CD8-positive, alpha-beta memory T cell (primary cell): ENCODE measurements at regions not wholly inside any gene's neighbourhood (a gene's known extent, or its start where the extent isn't known, plus 50 kb on each side); places are given as distances from the start of the nearest gene placed in this dataset.

Experiments used
- CTCF ChIA-PET: fragments of 350-600 bp; sonication (Branson Sonifier 250); formaldehyde crosslinking; loops from one replicate; lab custom pipeline; 2021; ENCODE audit warnings: antibody characterized with exemption; lab: Charles Lee
- POLR2A ChIA-PET: fragments of 350-600 bp; sonication (Branson Sonifier 250); formaldehyde crosslinking; loops from one replicate; lab custom pipeline; 2021; ENCODE audit warnings: antibody characterized with exemption; lab: Charles Lee
- DNase-seq, 5 donors: peaks; one replicate each; pipeline versions ENCODE4 v3.0.0 to v3.0.0-alpha.2; 2020 to 2022; ENCODE audit warnings: mixed read lengths in 1 of 5
- H3K27ac ChIP-seq: one replicate; pipeline ENCODE4 v1.7.0; 2013; ENCODE audit warnings: low read depth, mild to moderate bottlenecking, low read length, moderate library complexity
- H3K27me3 ChIP-seq: 2 replicates; pipeline ENCODE4 v1.7.0; 2013; ENCODE audit warnings: low read length, mild to moderate bottlenecking; ENCODE audit not compliant: insufficient read depth, poor library complexity, severe bottlenecking
- H3K36me3 ChIP-seq: 2 replicates; pipeline ENCODE4 v1.7.0; 2013; ENCODE audit warnings: mild to moderate bottlenecking, low read length, moderate library complexity; ENCODE audit not compliant: insufficient read depth
- H3K4me1 ChIP-seq: 2 replicates; pipeline ENCODE4 v1.7.0; 2013; ENCODE audit warnings: mild to moderate bottlenecking, low read length, moderate library complexity; ENCODE audit not compliant: insufficient read depth
- H3K4me3 ChIP-seq: 2 replicates; pipeline ENCODE4 v1.7.0; 2013; ENCODE audit warnings: mild to moderate bottlenecking, low read length
- H3K9me3 ChIP-seq: 2 replicates; pipeline ENCODE4 v1.7.0; 2013; ENCODE audit warnings: mild to moderate bottlenecking, low read length
- H3K27ac Mint-ChIP-seq, 8 donors: one replicate each; pipeline ENCODE4 v1.8.0; 2020 to 2021; ENCODE audit warnings: mixed read lengths in 8 of 8, mild to moderate bottlenecking in 6 of 8, inconsistent platforms in 3 of 8, moderate library complexity in 3 of 8
- H3K27me3 Mint-ChIP-seq, 2 donors: one replicate each; pipeline ENCODE4 v1.8.0; 2020 to 2021; ENCODE audit warnings: mixed read lengths in 2 of 2, mild to moderate bottlenecking in 1 of 2, moderate library complexity in 1 of 2
- H3K36me3 Mint-ChIP-seq, 3 donors: one replicate each; pipeline ENCODE4 v1.8.0; 2020 to 2021; ENCODE audit warnings: mixed read lengths in 3 of 3, inconsistent platforms in 1 of 3, mild to moderate bottlenecking in 1 of 3
- H3K4me1 Mint-ChIP-seq, 3 donors: one replicate each; pipeline ENCODE4 v1.8.0; 2020 to 2021; ENCODE audit warnings: mixed read lengths in 3 of 3, inconsistent platforms in 1 of 3, mild to moderate bottlenecking in 1 of 3
- H3K4me3 Mint-ChIP-seq, 7 donors: one replicate each; pipeline ENCODE4 v1.8.0; 2020 to 2021; ENCODE audit warnings: mixed read lengths in 7 of 7, mild to moderate bottlenecking in 6 of 7, moderate library complexity in 4 of 7, inconsistent platforms in 2 of 7
- H3K9me3 Mint-ChIP-seq, 5 donors: one replicate each; pipeline ENCODE4 v1.8.0; 2020 to 2022; ENCODE audit warnings: mixed read lengths in 5 of 5, mild to moderate bottlenecking in 3 of 5, moderate library complexity in 2 of 5, inconsistent platforms in 1 of 5

- Histone ChIP-seq H3K9me3 (no peaks in the 10 kb centered on the region), H3K27ac (no peak overlapping the region), H3K4me3 (no peak overlapping the region), H3K27me3 (no peaks in the 10 kb centered on the region), H3K36me3 (no peaks in the 10 kb centered on the region), H3K4me1 (no peaks in the 10 kb centered on the region)
- no peak for DNase-seq
- H3K27me3 Mint-ChIP-seq: peaks cover 0 to 2% of the 10 kb centered on the region in 2 donors
- no peaks in the 10 kb centered on the region for H3K4me1 Mint-ChIP-seq
- POLR2A ChIA-PET: no interaction called here
- CTCF ChIA-PET: no interaction called here
- peaks cover 1 to 13% (median 6%) of the 10 kb centered on the region in 5 donors for H3K9me3 Mint-ChIP-seq
- H3K27ac Mint-ChIP-seq: no peak overlapping the region
- H3K4me3 Mint-ChIP-seq: no peak overlapping the region
- no peaks in the 10 kb centered on the region for H3K36me3 Mint-ChIP-seq
Measured at GRCh38 chr7:46343802-46344201, 422.7 kb upstream of the IGFBP3 start.

DNA sequence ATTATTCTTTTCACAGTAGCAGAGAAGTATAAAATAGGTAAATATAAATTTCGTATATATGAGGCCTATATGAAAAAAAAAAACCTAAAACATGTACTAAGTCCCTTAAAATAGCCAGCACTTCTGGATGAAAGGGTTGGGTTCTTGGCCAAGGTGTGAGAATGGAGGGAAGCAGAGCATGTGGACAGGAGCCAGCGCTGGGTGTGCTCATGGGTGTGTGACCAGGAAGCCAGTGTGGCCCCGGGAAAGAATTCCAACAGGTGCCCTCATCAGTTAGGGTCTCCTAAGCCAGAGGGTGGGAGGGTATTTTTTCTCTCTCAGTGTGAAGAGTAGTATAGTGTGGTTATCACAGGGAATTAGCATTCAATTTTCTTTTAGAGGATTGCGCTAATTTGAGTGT, 401.9 kb upstream of the IGFBP3 start:
- CTCF ChIA-PET: no interaction called here
- Histone ChIP-seq H3K9me3 (no peaks in the 10 kb centered on the region), H3K27ac (no peak overlapping the region), H3K36me3 (no peaks in the 10 kb centered on the region), H3K27me3 (no peaks in the 10 kb centered on the region), H3K4me1 (no peaks in the 10 kb centered on the region), H3K4me3 (no peak overlapping the region)
- H3K27ac Mint-ChIP-seq: no peak overlapping the region
- no peak for DNase-seq
- POLR2A ChIA-PET: no interaction called here
- no peaks in the 10 kb centered on the region for H3K36me3 Mint-ChIP-seq
- peaks cover 0 to 9% (median 6%) of the 10 kb centered on the region in 5 donors for H3K9me3 Mint-ChIP-seq
- H3K27me3 Mint-ChIP-seq: no peaks in the 10 kb centered on the region
- no peak overlapping the region for H3K4me3 Mint-ChIP-seq
- H3K4me1 Mint-ChIP-seq: no peaks in the 10 kb centered on the region

DNA sequence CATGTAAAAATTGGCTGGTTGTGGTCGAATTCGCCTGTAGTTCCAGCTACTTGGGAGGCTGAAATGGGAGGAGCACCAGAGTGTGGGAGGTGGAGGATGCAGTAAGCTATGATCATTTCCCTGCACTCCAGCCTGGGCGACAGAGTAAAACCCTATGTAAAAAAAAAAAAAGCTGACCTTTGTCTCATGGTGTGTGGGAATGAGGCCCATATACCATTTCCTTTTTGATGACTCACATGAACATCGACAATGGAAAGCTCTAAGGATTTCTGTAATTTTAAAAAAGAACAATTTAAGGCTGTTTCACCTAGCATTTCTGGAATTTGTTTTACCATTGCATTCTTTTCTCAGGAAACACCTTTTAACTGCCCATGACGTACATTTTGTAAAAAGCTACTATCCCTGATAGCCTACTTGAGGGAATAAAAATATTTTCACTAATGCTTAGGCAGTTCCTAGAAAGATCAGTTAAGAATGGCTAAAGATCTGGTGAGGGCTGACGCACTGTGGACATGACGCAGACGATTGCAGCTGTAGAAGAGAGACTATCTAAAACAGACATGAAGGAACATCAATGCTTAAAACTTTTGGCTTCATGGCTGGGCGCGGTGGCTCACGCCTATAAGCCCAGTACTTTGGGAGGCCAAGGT, 400.6 kb upstream of the IGFBP3 start:
- Mint-ChIP-seq H3K4me1 (no peaks in the 10 kb centered on the region), H3K9me3 (peaks cover 0 to 8% (median 6%) of the 10 kb centered on the region in 5 donors), H3K27me3 (peaks cover 0 to 2% of the 10 kb centered on the region in 2 donors), H3K4me3 (no peak overlapping the region), H3K36me3 (no peaks in the 10 kb centered on the region), H3K27ac (no peak overlapping the region)
- Histone ChIP-seq H3K27me3 (no peaks in the 10 kb centered on the region), H3K9me3 (no peaks in the 10 kb centered on the region), H3K4me3 (no peak overlapping the region), H3K27ac (no peak overlapping the region), H3K36me3 (no peaks in the 10 kb centered on the region), H3K4me1 (no peaks in the 10 kb centered on the region)
- CTCF ChIA-PET: no interaction called here
- DNase-seq: no peak
- POLR2A ChIA-PET: no interaction called here

DNA sequence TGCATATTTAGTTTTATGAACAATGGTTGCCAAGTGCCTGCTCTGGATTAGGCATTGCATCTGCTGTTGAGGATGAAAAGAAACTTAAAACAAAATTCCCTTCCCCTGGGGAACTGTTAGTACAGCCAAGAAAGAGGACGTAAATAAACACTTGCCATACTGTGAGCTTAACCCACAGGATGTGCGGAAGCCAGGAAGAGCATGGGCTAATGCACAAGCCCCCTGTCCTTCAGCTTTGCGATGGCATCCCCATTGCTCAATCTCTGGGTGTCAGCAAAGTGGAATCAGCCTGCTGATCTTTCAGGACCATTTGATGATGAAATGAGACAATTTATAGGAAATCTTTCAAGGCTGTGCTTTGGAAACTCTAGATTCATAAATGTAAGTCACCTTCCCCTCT, 399.9 kb upstream of the IGFBP3 start:
- ChIA-PET CTCF (no interaction called here), POLR2A (no interaction called here)
- H3K27me3 Mint-ChIP-seq: peaks cover 0 to 2% of the 10 kb centered on the region in 2 donors
- H3K36me3 Mint-ChIP-seq: no peaks in the 10 kb centered on the region
- no peak overlapping the region for H3K27ac ChIP-seq
- no peaks in the 10 kb centered on the region for H3K4me1 Mint-ChIP-seq
- peaks cover 0 to 8% (median 6%) of the 10 kb centered on the region in 5 donors for H3K9me3 Mint-ChIP-seq
- H3K36me3 ChIP-seq: no peaks in the 10 kb centered on the region
- H3K4me3 ChIP-seq: no peak overlapping the region
- H3K27ac Mint-ChIP-seq: no peak overlapping the region
- no peaks in the 10 kb centered on the region for H3K27me3 ChIP-seq
- no peaks in the 10 kb centered on the region for H3K9me3 ChIP-seq
- no peak overlapping the region for H3K4me3 Mint-ChIP-seq
- no peak for DNase-seq
- H3K4me1 ChIP-seq: no peaks in the 10 kb centered on the region

GRCh38 chr7:46319841-46320240, 398.8 kb upstream of the IGFBP3 start:
- Histone ChIP-seq H3K36me3 (no peaks in the 10 kb centered on the region), H3K4me3 (no peak overlapping the region), H3K27ac (no peak overlapping the region), H3K9me3 (no peaks in the 10 kb centered on the region), H3K27me3 (no peaks in the 10 kb centered on the region), H3K4me1 (no peaks in the 10 kb centered on the region)
- Mint-ChIP-seq H3K27ac (no peak overlapping the region), H3K4me1 (no peaks in the 10 kb centered on the region), H3K36me3 (no peaks in the 10 kb centered on the region), H3K27me3 (peaks cover 0 to 2% of the 10 kb centered on the region in 2 donors), H3K4me3 (no peak overlapping the region), H3K9me3 (peaks cover 0 to 8% (median 2%) of the 10 kb centered on the region in 5 donors)
- no peak for DNase-seq
- CTCF ChIA-PET: no interaction called here
- POLR2A ChIA-PET: no interaction called here

DNA sequence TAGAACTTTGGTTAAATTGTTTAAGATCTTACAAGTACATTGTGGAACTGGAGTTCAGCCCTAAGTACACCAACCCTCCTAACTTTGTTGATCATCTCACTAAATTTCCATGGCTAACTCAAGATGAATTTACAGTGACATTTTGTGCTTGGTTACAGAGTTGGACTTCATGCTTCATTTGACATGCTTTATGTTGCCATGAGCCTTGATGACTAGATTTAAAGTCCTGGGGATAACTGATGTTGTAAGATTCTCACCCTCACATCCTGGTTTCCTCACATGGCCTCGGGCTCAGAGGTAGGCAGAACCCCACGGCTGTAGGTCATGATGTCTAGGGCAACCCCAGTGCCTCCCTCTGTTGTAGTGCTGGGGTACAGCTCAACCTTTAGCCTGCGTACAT, 397.2 kb upstream of the IGFBP3 start:
- POLR2A ChIA-PET: no interaction called here
- peaks cover 0 to 2% of the 10 kb centered on the region in 2 donors for H3K27me3 Mint-ChIP-seq
- Histone ChIP-seq H3K4me3 (no peak overlapping the region), H3K4me1 (no peaks in the 10 kb centered on the region), H3K27ac (no peak overlapping the region), H3K36me3 (no peaks in the 10 kb centered on the region), H3K9me3 (no peaks in the 10 kb centered on the region), H3K27me3 (no peaks in the 10 kb centered on the region)
- no peak for DNase-seq
- no peaks in the 10 kb centered on the region for H3K36me3 Mint-ChIP-seq
- CTCF ChIA-PET: no interaction called here
- no peaks in the 10 kb centered on the region for H3K4me1 Mint-ChIP-seq
- no peak overlapping the region for H3K4me3 Mint-ChIP-seq
- peaks cover 0 to 8% (median 4%) of the 10 kb centered on the region in 5 donors for H3K9me3 Mint-ChIP-seq
- no peak overlapping the region for H3K27ac Mint-ChIP-seq

DNA sequence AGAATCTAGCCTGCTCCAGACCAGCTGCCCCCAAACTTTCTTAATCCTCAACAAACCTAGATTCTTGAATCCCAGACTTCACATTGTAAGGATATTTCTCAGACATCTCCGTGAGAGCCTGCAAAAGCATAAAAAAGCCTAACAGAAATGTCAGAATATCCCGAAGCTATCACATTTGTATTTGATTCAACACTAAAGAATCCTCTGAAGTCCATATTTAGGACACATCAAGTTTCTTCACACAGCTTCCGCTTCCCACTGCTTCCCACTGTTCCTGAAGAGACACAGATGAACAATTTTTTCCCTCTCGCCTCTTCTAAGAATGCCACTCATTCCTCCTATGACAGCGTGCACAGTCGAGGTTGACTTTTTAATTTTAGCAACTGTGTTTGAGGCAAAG, 396.2 kb upstream of the IGFBP3 start:
- DNase-seq: no peak
- POLR2A ChIA-PET: no interaction called here
- Mint-ChIP-seq H3K4me1 (no peaks in the 10 kb centered on the region), H3K36me3 (no peaks in the 10 kb centered on the region), H3K27me3 (peaks cover 0 to 2% of the 10 kb centered on the region in 2 donors), H3K4me3 (no peak overlapping the region), H3K9me3 (peaks cover 0 to 8% (median 4%) of the 10 kb centered on the region in 5 donors), H3K27ac (no peak overlapping the region)
- CTCF ChIA-PET: no interaction called here
- no peaks in the 10 kb centered on the region for H3K4me1 ChIP-seq
- no peak overlapping the region for H3K4me3 ChIP-seq
- no peaks in the 10 kb centered on the region for H3K36me3 ChIP-seq
- no peaks in the 10 kb centered on the region for H3K9me3 ChIP-seq
- H3K27ac ChIP-seq: no peak overlapping the region
- no peaks in the 10 kb centered on the region for H3K27me3 ChIP-seq

- CTCF ChIA-PET: no interaction called here
- no peaks in the 10 kb centered on the region for H3K27me3 ChIP-seq
- Mint-ChIP-seq H3K9me3 (peaks cover 0 to 5% (median 4%) of the 10 kb centered on the region in 5 donors), H3K4me3 (no peak overlapping the region), H3K36me3 (no peaks in the 10 kb centered on the region), H3K27ac (no peak overlapping the region), H3K4me1 (no peaks in the 10 kb centered on the region), H3K27me3 (peaks cover 0 to 2% of the 10 kb centered on the region in 2 donors)
- POLR2A ChIA-PET: no interaction called here
- no peaks in the 10 kb centered on the region for H3K4me1 ChIP-seq
- no peak overlapping the region for H3K27ac ChIP-seq
- H3K9me3 ChIP-seq: no peaks in the 10 kb centered on the region
- no peaks in the 10 kb centered on the region for H3K36me3 ChIP-seq
- no peak for DNase-seq
- no peak overlapping the region for H3K4me3 ChIP-seq
Measured at GRCh38 chr7:46315891-46316290, 394.8 kb upstream of the IGFBP3 start.
